Stomach (tissue), 4 donors: ENCODE measurements at regions not wholly inside any gene's neighbourhood (a gene's known extent, or its start where the extent isn't known, plus 50 kb on each side); places are given as distances from the start of the nearest gene placed in this dataset.

Source experiments
- CTCF ChIP-seq, 7 experiments: fragments of 450-650 bp in 4 of 7; fragments of 200-600 bp in 3 of 7; sonication (generic) in 3 of 7; IDR thresholded peaks; one replicate each; pipeline ENCODE4 v1.5.1; 2016 to 2019; ENCODE audit warnings: antibody characterized with exemption in 7 of 7, control low read depth in 2 of 7, mild to moderate bottlenecking in 1 of 7
- POLR2AphosphoS5 ChIP-seq, 3 donors: sonication (generic); formaldehyde crosslinking; IDR thresholded peaks; one replicate each; pipeline ENCODE4 v1.6.1; 2016; ENCODE audit warnings: antibody characterized with exemption in 3 of 3

DNA sequence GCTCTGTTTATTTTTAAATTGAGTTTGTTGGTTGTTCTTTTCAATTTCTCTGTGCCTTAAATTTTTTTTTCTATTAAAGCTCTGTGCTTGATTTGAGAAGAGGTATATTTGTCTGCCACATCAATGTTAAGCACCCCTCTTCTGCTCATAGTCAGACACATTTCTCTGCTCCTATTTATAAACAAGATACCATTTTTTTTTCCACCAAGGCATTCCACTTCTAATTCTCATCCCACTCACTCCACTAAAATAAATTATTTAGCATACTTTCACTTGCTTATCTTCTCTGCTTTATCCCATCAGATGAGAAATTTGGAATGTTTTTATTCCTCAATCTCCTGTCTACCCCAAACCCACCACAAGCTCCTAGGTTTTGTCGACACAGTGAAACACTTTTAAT is 127.0 kb upstream of the PDE5A start:
- TF ChIP-seq CTCF (IDR thresholded peaks at IDR 0.05) (no peak), POLR2AphosphoS5 (IDR thresholded peaks at IDR 0.05) (no peak)
